K562 (cell line): ENCODE measurements at regions not wholly inside any gene's neighbourhood (a gene's known extent, or its start where the extent isn't known, plus 50 kb on each side); places are given as distances from the start of the nearest gene placed in this dataset.

ENCODE experiments used
- BCLAF1 ChIP-seq, 2 experiments: fragments of 450-650 bp in 1 of 2; IDR thresholded peaks; 2 replicates each; pipeline ENCODE4 v1.6.1; 2011 to 2017; ENCODE audit warnings: low read depth in 2 of 2, antibody characterized with exemption in 1 of 2, borderline replicate concordance in 1 of 2, low read length in 1 of 2, mild to moderate bottlenecking in 1 of 2, mixed read lengths in 1 of 2; ENCODE audit not compliant: control insufficient read depth in 1 of 2
- CBFA2T2 ChIP-seq: fragments of 450-650 bp; conservative IDR thresholded peaks from 2 replicates; pipeline ENCODE4 v1.6.1; 2017; ENCODE audit warnings: mild to moderate bottlenecking
- NELFE ChIP-seq: IDR thresholded peaks from 2 replicates; pipeline ENCODE4 v1.6.1; 2011; ENCODE audit warnings: mild to moderate bottlenecking; ENCODE audit not compliant: insufficient read depth, insufficient read length
- NR1H2 ChIP-seq: sonication (generic); formaldehyde crosslinking; IDR thresholded peaks from 2 replicates; pipeline ENCODE4 v1.4.0; 2020; ENCODE audit warnings: mild to moderate bottlenecking, missing genetic modification reagents
- POLR3A ChIP-seq: IDR thresholded peaks from 2 replicates; pipeline ENCODE4 v1.6.1; 2011; ENCODE audit warnings: borderline replicate concordance, mild to moderate bottlenecking, moderate library complexity; ENCODE audit not compliant: insufficient read length, insufficient read depth; ENCODE audit errors: extremely low read depth
- ZNF134 ChIP-seq: fragments of 250-450 bp; sonication (Bioruptor Pico); conservative IDR thresholded peaks from 2 replicates; pipeline ENCODE4 v1.4.0; 2020
- ZNF609 ChIP-seq: sonication (generic); formaldehyde crosslinking; IDR thresholded peaks from 2 replicates; pipeline ENCODE4 v1.8.1; 2023; ENCODE audit warnings: missing genetic modification reagents, mild to moderate bottlenecking, borderline replicate concordance
- ZSCAN32 ChIP-seq: fragments of 450-650 bp; formaldehyde crosslinking; IDR thresholded peaks from 2 replicates; pipeline ENCODE4 v1.4.0; 2020; ENCODE audit warnings: mild to moderate bottlenecking, moderate library complexity
- TF ChIP-seq, protein P1 (sequence below): fragments of 200-800 bp; sonication (Bioruptor generic); IDR thresholded peaks from 2 replicates; pipeline ENCODE4 v1.6.1; 2016; ENCODE audit warnings: missing genetic modification characterization, missing compliant biosample characterization

GRCh38 chr2:34004936-34005335 is 405.8 kb upstream of the FAM98A start (continued):
- TF ChIP-seq, protein P1, sequence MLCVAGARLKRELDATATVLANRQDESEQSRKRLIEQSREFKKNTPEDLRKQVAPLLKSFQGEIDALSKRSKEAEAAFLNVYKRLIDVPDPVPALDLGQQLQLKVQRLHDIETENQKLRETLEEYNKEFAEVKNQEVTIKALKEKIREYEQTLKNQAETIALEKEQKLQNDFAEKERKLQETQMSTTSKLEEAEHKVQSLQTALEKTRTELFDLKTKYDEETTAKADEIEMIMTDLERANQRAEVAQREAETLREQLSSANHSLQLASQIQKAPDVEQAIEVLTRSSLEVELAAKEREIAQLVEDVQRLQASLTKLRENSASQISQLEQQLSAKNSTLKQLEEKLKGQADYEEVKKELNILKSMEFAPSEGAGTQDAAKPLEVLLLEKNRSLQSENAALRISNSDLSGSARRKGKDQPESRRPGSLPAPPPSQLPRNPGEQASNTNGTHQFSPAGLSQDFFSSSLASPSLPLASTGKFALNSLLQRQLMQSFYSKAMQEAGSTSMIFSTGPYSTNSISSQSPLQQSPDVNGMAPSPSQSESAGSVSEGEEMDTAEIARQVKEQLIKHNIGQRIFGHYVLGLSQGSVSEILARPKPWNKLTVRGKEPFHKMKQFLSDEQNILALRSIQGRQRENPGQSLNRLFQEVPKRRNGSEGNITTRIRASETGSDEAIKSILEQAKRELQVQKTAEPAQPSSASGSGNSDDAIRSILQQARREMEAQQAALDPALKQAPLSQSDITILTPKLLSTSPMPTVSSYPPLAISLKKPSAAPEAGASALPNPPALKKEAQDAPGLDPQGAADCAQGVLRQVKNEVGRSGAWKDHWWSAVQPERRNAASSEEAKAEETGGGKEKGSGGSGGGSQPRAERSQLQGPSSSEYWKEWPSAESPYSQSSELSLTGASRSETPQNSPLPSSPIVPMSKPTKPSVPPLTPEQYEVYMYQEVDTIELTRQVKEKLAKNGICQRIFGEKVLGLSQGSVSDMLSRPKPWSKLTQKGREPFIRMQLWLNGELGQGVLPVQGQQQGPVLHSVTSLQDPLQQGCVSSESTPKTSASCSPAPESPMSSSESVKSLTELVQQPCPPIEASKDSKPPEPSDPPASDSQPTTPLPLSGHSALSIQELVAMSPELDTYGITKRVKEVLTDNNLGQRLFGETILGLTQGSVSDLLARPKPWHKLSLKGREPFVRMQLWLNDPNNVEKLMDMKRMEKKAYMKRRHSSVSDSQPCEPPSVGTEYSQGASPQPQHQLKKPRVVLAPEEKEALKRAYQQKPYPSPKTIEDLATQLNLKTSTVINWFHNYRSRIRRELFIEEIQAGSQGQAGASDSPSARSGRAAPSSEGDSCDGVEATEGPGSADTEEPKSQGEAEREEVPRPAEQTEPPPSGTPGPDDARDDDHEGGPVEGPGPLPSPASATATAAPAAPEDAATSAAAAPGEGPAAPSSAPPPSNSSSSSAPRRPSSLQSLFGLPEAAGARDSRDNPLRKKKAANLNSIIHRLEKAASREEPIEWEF (CRISPR knock-in tag), result no peak
- no peak for TF ChIP-seq ZNF609 (CRISPR knock-in tag)
- TF ChIP-seq CBFA2T2, result no peak
- no peak for TF ChIP-seq NELFE
- TF ChIP-seq BCLAF1 (IDR thresholded peaks at IDR 0.05; ENCODE audit: borderline replicate concordance in 1 of 2, control insufficient read depth in 1 of 2, low read depth in 2 of 2, low read length in 1 of 2), result no peak
- TF ChIP-seq ZNF134, result no peak
- TF ChIP-seq POLR3A, result no peak
- TF ChIP-seq ZSCAN32 (CRISPR knock-in tag), result no peak
- TF ChIP-seq NR1H2, result no peak
